ENCODE measurements at regions not wholly inside any gene's neighbourhood (a gene's known extent, or its start where the extent isn't known, plus 50 kb on each side); places are given as distances from the start of the nearest gene placed in this dataset.

- TF ChIP-seq EP300 (conservative IDR thresholded peaks at IDR 0.05; ENCODE audit: poor library complexity, severe bottlenecking): no peak
- no peak for TF ChIP-seq CTCF (IDR thresholded peaks at IDR 0.05; ENCODE audit: poor library complexity, severe bottlenecking)
- TF ChIP-seq REST (IDR thresholded peaks at IDR 0.05; ENCODE audit: borderline replicate concordance): no peak
- no peak for TF ChIP-seq POLR2AphosphoS5 (IDR thresholded peaks at IDR 0.05)
- no peak for TF ChIP-seq EZH2 (IDR thresholded peaks at IDR 0.05; ENCODE audit: borderline replicate concordance, insufficient read depth, low read length, poor library complexity, severe bottlenecking)
- no peak for TF ChIP-seq SMC3 (conservative IDR thresholded peaks at IDR 0.05; ENCODE audit: poor library complexity)
- TF ChIP-seq RAD21 (conservative IDR thresholded peaks at IDR 0.05): no peak
Observed at GRCh38 chr7:26567266-26567665, 275.6 kb downstream of the SNX10 start.

Measured in neural cell (in vitro differentiated cells).